HepG2 (cell line): ENCODE measurements at regions not wholly inside any gene's neighbourhood (a gene's known extent, or its start where the extent isn't known, plus 50 kb on each side); places are given as distances from the start of the nearest gene placed in this dataset.

Experiments used
- ASH2L ChIP-seq: fragments of 300-600, 200-600 bp; sonication (generic); IDR thresholded peaks from 2 replicates; pipeline ENCODE4 v1.7.0; 2017; ENCODE audit warnings: low read depth, mild to moderate bottlenecking, moderate library complexity, mixed read lengths, low read length; ENCODE audit not compliant: insufficient read length
- ATAD3A ChIP-seq: sonication (generic); formaldehyde crosslinking; IDR thresholded peaks from 2 replicates; pipeline ENCODE4 v1.4.0; 2020; ENCODE audit warnings: missing genetic modification reagents
- BORCS8-MEF2B ChIP-seq: sonication (generic); formaldehyde crosslinking; IDR thresholded peaks from 2 replicates; pipeline ENCODE4 v1.8.0; 2022; ENCODE audit warnings: mild to moderate bottlenecking, missing genetic modification reagents
- ESRRA ChIP-seq: sonication (generic); formaldehyde crosslinking; IDR thresholded peaks from 2 replicates; pipeline ENCODE4 v1.5.1; 2020; ENCODE audit warnings: mild to moderate bottlenecking, low read depth, missing genetic modification reagents
- FOSL2 ChIP-seq: sonication (generic); formaldehyde crosslinking; IDR thresholded peaks from 2 replicates; pipeline ENCODE4 v1.4.0; 2020; ENCODE audit warnings: missing genetic modification reagents
- HHEX ChIP-seq: IDR thresholded peaks from 2 replicates; pipeline ENCODE4 v1.6.1; 2016; ENCODE audit warnings: control low read depth
- MEF2D ChIP-seq: sonication (generic); formaldehyde crosslinking; IDR thresholded peaks from 2 replicates; pipeline ENCODE4 v1.5.1; 2020; ENCODE audit warnings: mild to moderate bottlenecking, missing genetic modification reagents
- NONO ChIP-seq, 2 experiments: fragments of 450-650 bp in 1 of 2; sonication (generic) in 1 of 2; formaldehyde crosslinking in 1 of 2; IDR thresholded peaks in 1 of 2; conservative IDR thresholded peaks in 1 of 2; 2 replicates each; pipeline versions ENCODE4 v1.6.1 to v1.8.0; 2017 to 2022; ENCODE audit warnings: mild to moderate bottlenecking in 1 of 2, missing genetic modification reagents in 1 of 2, moderate library complexity in 1 of 2
- PHF20 ChIP-seq: sonication (generic); formaldehyde crosslinking; IDR thresholded peaks from 2 replicates; pipeline ENCODE4 v1.5.0; 2020; ENCODE audit warnings: mild to moderate bottlenecking, missing genetic modification reagents
- RCOR2 ChIP-seq: IDR thresholded peaks from 2 replicates; pipeline ENCODE4 v1.6.1; 2016; ENCODE audit warnings: missing biosample characterization, missing genetic modification reagents
- RFXANK ChIP-seq: IDR thresholded peaks from 2 replicates; pipeline ENCODE4 v1.6.1; 2016
- SMAD9 ChIP-seq: sonication (generic); formaldehyde crosslinking; IDR thresholded peaks from 2 replicates; pipeline ENCODE4 v1.5.1; 2020; ENCODE audit warnings: mild to moderate bottlenecking, missing genetic modification reagents
- SOX13 ChIP-seq, 3 experiments: fragments of 450-650 bp in 1 of 3; sonication (generic) in 1 of 3; formaldehyde crosslinking in 1 of 3; IDR thresholded peaks in 2 of 3; conservative IDR thresholded peaks in 1 of 3; 2 replicates each; pipeline versions ENCODE4 v1.5.0 to v1.6.1; 2016 to 2020; ENCODE audit warnings: antibody characterized with exemption in 1 of 3, mild to moderate bottlenecking in 1 of 3, missing compliant biosample characterization in 1 of 3, missing genetic modification reagents in 1 of 3, moderate library complexity in 1 of 3
- TCF7L2 ChIP-seq: IDR thresholded peaks from 2 replicates; pipeline ENCODE4 v1.6.1; 2011; ENCODE audit warnings: mild to moderate bottlenecking, low read depth, low read length, moderate library complexity
- ZNF138 ChIP-seq: sonication (generic); formaldehyde crosslinking; IDR thresholded peaks from 2 replicates; pipeline ENCODE4 v1.5.0; 2020; ENCODE audit warnings: mild to moderate bottlenecking, low read depth, missing genetic modification reagents
- ZNF30 ChIP-seq: sonication (generic); formaldehyde crosslinking; IDR thresholded peaks from 2 replicates; pipeline ENCODE4 v1.5.0; 2020; ENCODE audit warnings: mild to moderate bottlenecking, missing genetic modification reagents
- ZNF547 ChIP-seq: sonication (generic); formaldehyde crosslinking; IDR thresholded peaks from 2 replicates; pipeline ENCODE4 v1.5.1; 2020; ENCODE audit warnings: mild to moderate bottlenecking, missing genetic modification reagents
- ZNF589 ChIP-seq: sonication (generic); formaldehyde crosslinking; conservative IDR thresholded peaks from 2 replicates; pipeline ENCODE4 v1.8.0; 2022; ENCODE audit warnings: mild to moderate bottlenecking, moderate library complexity, missing genetic modification reagents
- ZNF709 ChIP-seq: sonication (generic); formaldehyde crosslinking; IDR thresholded peaks from 2 replicates; pipeline ENCODE4 v1.5.0; 2020; ENCODE audit warnings: mild to moderate bottlenecking, missing genetic modification reagents
- ZSCAN25 ChIP-seq: sonication (generic); formaldehyde crosslinking; IDR thresholded peaks from 2 replicates; pipeline ENCODE4 v1.8.0; 2022; ENCODE audit warnings: mild to moderate bottlenecking, missing genetic modification reagents
- ZZZ3 ChIP-seq: sonication (generic); formaldehyde crosslinking; IDR thresholded peaks from 2 replicates; pipeline ENCODE4 v1.4.0; 2020; ENCODE audit warnings: missing genetic modification reagents, mild to moderate bottlenecking, borderline replicate concordance
- TF ChIP-seq, protein P1 (sequence below): sonication (generic); formaldehyde crosslinking; IDR thresholded peaks from 2 replicates; pipeline ENCODE4 v1.9.0; 2021; ENCODE audit warnings: missing genetic modification reagents, borderline replicate concordance
- TF ChIP-seq, protein P2 (sequence below): IDR thresholded peaks from 2 replicates; pipeline ENCODE4 v1.6.1; 2012; ENCODE audit warnings: low read length, improper control_type of control experiment
- TF ChIP-seq, protein P3 (sequence below): sonication (generic); formaldehyde crosslinking; IDR thresholded peaks from 2 replicates; pipeline ENCODE4 v1.9.0; 2022; ENCODE audit warnings: missing genetic modification reagents, mild to moderate bottlenecking, borderline replicate concordance

DNA sequence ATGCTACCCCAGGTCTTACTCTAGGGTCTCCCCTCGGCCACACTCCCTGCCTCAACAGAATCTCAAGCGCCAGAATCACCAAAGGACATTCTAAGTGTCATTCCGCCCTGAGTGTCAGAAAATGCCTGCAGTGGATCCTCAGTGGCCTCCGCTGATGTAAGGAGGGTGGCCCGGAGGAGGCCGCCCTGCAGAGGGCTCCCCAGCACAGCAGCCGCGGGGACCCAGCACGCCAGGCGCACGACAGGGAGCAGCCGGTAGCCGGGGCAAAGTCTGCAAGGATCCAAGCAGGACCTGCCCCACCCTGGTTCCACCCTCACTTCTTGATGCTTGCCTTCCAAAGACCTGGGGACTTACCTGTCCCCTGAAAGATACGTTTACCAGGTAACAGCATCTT is 54.2 kb upstream of the ID2 start (continued):
- TF ChIP-seq, protein P1, sequence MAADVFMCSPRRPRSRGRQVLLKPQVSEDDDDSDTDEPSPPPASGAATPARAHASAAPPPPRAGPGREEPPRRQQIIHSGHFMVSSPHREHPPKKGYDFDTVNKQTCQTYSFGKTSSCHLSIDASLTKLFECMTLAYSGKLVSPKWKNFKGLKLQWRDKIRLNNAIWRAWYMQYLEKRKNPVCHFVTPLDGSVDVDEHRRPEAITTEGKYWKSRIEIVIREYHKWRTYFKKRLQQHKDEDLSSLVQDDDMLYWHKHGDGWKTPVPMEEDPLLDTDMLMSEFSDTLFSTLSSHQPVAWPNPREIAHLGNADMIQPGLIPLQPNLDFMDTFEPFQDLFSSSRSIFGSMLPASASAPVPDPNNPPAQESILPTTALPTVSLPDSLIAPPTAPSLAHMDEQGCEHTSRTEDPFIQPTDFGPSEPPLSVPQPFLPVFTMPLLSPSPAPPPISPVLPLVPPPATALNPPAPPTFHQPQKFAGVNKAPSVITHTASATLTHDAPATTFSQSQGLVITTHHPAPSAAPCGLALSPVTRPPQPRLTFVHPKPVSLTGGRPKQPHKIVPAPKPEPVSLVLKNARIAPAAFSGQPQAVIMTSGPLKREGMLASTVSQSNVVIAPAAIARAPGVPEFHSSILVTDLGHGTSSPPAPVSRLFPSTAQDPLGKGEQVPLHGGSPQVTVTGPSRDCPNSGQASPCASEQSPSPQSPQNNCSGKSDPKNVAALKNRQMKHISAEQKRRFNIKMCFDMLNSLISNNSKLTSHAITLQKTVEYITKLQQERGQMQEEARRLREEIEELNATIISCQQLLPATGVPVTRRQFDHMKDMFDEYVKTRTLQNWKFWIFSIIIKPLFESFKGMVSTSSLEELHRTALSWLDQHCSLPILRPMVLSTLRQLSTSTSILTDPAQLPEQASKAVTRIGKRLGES (CRISPR knock-in tag) = no peak
- TF ChIP-seq ZZZ3 (CRISPR knock-in tag) = 0 out of 2 replicates have a peak, but pooled peaks have one; percentile 17
- TF ChIP-seq ZNF709 (CRISPR knock-in tag) = 0 out of 2 replicates have a peak, but pooled peaks have one; percentile 38
- no peak for TF ChIP-seq ATAD3A (CRISPR knock-in tag)
- TF ChIP-seq ZNF30 (CRISPR knock-in tag) = 0 out of 2 replicates have a peak, but pooled peaks have one; percentile 45
- TF ChIP-seq ZNF589 (CRISPR knock-in tag) = no peak
- no peak for TF ChIP-seq HHEX (CRISPR knock-in tag)
- TF ChIP-seq ASH2L = no peak
- peak; percentile 62 for TF ChIP-seq FOSL2 (CRISPR knock-in tag)
- TF ChIP-seq ZSCAN25 (CRISPR knock-in tag) = no peak
- TF ChIP-seq ZNF138 (CRISPR knock-in tag) = peak; percentile 62; the same call in 1 of the 2 replicates
- TF ChIP-seq MEF2D (CRISPR knock-in tag) = no peak
- TF ChIP-seq NONO (IDR thresholded peaks at IDR 0.05) = no peak
- TF ChIP-seq NONO (CRISPR knock-in tag; conservative IDR thresholded peaks at IDR 0.05) = no peak; the same call in none of the 2 replicates
- TF ChIP-seq BORCS8-MEF2B (CRISPR knock-in tag) = no peak
- TF ChIP-seq RCOR2 = peak; percentile 63; the same call in 1 of the 2 replicates
- no peak for TF ChIP-seq SOX13 (IDR thresholded peaks at IDR 0.05)
- TF ChIP-seq SOX13 (CRISPR knock-in tag; conservative IDR thresholded peaks at IDR 0.05 in 1 of 2, IDR thresholded peaks at IDR 0.05 in 1 of 2) = peak in 1 of 2 experiments; percentile 60; a peak in 1 of 4 replicates
- no peak for TF ChIP-seq RFXANK (CRISPR knock-in tag)
- TF ChIP-seq, protein P2, sequence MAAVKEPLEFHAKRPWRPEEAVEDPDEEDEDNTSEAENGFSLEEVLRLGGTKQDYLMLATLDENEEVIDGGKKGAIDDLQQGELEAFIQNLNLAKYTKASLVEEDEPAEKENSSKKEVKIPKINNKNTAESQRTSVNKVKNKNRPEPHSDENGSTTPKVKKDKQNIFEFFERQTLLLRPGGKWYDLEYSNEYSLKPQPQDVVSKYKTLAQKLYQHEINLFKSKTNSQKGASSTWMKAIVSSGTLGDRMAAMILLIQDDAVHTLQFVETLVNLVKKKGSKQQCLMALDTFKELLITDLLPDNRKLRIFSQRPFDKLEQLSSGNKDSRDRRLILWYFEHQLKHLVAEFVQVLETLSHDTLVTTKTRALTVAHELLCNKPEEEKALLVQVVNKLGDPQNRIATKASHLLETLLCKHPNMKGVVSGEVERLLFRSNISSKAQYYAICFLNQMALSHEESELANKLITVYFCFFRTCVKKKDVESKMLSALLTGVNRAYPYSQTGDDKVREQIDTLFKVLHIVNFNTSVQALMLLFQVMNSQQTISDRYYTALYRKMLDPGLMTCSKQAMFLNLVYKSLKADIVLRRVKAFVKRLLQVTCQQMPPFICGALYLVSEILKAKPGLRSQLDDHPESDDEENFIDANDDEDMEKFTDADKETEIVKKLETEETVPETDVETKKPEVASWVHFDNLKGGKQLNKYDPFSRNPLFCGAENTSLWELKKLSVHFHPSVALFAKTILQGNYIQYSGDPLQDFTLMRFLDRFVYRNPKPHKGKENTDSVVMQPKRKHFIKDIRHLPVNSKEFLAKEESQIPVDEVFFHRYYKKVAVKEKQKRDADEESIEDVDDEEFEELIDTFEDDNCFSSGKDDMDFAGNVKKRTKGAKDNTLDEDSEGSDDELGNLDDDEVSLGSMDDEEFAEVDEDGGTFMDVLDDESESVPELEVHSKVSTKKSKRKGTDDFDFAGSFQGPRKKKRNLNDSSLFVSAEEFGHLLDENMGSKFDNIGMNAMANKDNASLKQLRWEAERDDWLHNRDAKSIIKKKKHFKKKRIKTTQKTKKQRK = no peak
- peak; percentile 56; the same call in 1 of the 2 replicates for TF ChIP-seq ESRRA (CRISPR knock-in tag)
- TF ChIP-seq PHF20 (CRISPR knock-in tag) = peak; percentile 33; the same call in 1 of the 2 replicates
- TF ChIP-seq SMAD9 (CRISPR knock-in tag) = no peak
- TF ChIP-seq ZNF547 (CRISPR knock-in tag) = peak; percentile 50; the same call in 1 of the 2 replicates
- no peak for TF ChIP-seq TCF7L2
- TF ChIP-seq, protein P3, sequence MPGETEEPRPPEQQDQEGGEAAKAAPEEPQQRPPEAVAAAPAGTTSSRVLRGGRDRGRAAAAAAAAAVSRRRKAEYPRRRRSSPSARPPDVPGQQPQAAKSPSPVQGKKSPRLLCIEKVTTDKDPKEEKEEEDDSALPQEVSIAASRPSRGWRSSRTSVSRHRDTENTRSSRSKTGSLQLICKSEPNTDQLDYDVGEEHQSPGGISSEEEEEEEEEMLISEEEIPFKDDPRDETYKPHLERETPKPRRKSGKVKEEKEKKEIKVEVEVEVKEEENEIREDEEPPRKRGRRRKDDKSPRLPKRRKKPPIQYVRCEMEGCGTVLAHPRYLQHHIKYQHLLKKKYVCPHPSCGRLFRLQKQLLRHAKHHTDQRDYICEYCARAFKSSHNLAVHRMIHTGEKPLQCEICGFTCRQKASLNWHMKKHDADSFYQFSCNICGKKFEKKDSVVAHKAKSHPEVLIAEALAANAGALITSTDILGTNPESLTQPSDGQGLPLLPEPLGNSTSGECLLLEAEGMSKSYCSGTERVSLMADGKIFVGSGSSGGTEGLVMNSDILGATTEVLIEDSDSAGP (CRISPR knock-in tag) = peak; percentile 75
